ENCODE measurements at regions not wholly inside any gene's neighbourhood (a gene's known extent, or its start where the extent isn't known, plus 50 kb on each side); places are given as distances from the start of the nearest gene placed in this dataset.
"Not testable (repeated sequence)": the region's sequence is repeated elsewhere in the genome, so short reads cannot be mapped to it uniquely, and the experiment has no call there.

DNA sequence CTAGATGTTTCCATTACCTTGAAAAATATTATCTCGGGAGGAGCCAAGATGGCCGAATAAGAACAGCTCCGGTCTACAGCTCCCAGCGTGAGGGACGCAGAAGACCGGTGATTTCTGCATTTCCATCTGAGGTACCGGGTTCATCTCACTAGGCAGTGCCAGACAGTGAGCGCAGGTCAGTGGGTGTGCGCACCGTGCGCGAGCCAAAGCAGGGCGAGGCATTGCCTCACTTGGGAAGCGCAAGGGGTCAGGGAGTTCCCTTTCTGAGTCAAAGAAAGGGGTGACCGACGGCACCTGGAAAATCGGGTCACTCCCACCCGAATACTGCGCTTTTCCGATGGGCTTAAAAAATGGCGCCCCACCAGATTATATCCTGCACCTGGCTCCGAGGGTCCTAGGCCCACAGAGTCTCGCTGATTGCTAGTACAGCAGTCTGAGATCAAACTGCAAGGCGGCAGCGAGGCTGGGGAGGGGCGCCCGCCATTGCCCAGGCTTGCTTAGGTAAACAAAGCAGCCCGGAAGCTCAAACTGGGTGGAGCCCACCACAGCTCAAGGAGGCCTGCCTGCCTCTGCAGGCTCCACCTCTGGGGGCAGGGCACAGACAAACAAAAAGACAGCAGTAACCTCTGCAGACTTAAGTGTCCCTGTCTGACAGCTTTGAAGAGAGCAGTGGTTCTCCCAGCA is 367.8 kb downstream of the NR2F1-AS1 start:
- not testable (repeated sequence) for DNase-seq

GRCh38 chr5:93209476-93209875 is 371.5 kb downstream of the NR2F1-AS1 start:
- no peak for DNase-seq

GRCh38 chr5:93208141-93208751 is 372.8 kb downstream of the NR2F1-AS1 start:
- no peak for DNase-seq

- no peak for DNase-seq
These were observed 374.8 kb downstream of the NR2F1-AS1 start for GRCh38 chr5:93206203-93206602.

- no peak for DNase-seq
These were observed 380.0 kb downstream of the NR2F1-AS1 start for GRCh38 chr5:93201061-93201460.

DNA sequence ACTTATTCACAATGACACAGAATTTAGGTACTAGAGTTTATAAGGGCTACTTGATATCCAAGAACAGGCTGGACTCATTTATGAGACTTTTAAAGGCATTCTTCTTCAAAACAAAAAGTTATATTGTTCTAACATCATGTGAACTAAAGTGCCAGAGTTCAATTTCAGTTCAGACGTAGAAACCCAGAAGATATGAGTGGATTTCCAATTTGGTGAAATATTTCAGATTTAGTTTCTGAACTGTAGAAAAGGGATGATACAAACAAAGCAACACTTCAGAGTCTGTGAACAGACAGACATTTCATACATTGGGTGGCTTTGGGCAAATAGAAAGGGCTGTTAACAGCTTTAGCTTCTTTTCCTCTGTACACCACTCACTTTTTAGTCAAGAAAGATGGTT is 384.0 kb downstream of the NR2F1-AS1 start:
- no peak for DNase-seq

- DNase-seq, result no peak
These were observed 387.3 kb downstream of the NR2F1-AS1 start for GRCh38 chr5:93193431-93194347.

DNA sequence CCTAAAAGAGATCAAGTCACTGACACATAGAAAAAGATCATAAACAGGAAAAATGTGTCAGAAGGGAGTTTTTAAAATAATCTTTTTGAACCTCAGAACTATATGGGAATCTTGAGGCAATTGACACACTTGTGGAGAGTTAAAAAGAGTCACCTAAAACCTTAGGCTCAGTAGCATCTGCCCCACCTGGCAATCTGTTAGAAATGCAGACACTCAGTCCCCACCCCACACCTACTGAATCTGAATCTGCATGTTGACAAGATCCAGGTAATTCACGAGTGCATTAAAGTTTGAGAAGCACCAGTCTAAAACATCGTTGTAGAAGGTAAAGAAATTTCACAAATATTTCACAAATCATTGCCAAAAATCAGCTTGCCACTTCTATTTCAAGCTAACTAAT is 388.3 kb downstream of the NR2F1-AS1 start:
- no peak for DNase-seq

DNA sequence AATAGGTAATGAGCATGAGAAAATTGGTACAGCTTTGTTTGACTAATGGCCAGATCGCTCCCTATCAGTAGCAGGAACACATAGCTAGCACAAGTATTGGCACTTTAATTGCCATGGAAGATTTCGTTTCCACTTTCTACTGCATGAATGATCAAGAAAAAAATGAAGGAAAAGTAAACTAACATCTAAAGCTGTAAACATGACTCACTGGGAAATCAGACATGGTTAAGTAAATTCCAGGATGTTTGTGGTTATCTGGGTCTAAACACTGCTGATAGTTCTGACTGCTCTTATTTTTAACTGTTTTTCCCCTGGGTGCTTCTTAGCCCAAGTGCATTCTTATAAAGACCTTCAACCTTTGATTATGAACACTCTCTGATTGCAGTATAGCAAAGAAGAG is 388.9 kb downstream of the NR2F1-AS1 start:
- DNase-seq, result no peak

DNA sequence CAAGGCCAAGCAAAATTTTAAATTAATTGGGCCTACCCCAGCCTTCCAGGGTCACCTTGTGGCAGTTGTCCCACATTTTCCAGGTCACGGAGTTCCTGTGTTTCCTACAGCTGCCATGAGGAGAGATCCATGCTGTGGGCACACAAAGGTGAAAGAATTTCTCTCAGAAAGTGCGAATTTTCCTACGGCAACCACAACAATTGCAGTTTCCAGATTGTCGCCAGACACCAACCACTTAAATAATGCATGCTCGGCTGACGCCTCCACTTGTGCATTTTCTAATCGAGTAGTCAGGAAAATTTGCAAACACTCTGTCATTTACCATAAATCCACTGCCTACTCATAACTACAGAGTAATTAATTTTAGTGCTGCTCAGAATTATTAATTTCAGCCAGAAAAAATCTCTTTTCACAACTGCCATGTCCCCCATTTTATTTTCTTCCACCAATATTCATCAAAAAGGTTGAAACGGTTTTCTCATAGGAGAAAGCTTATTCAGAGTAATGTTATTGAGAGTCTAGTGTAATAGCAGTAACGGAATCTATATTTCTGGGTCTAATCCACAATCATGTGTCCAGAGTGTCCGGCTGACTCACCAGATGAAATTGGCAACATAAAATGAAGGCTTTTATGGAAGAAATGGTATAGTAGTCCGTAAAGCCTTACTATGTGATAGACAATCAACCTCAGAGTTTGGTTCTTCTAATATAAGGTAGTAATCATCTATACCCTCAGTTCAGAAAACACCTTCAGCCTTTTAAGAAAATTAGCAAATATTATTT is 389.8 kb downstream of the NR2F1-AS1 start:
- no peak for DNase-seq

DNA sequence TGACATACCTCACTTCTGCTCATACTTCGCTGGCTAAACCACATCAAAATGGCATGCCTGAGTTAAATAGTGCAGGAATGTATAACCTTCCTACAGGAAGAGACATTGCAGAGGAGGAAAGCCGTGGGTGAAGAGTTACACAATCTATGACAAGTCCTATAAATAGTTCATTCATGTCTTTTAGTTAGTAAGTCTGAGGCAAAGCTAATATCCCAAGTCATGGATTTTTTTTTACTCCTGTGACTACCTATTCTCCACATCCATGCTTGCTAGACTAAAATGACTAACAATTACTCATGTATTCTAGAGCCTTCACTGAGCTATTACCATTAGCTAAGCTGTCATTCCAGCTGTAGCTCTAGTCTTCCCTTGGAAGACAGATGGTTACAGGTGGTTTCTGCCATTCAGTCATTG is 391.3 kb downstream of the NR2F1-AS1 start:
- DNase-seq, result no peak

DNA sequence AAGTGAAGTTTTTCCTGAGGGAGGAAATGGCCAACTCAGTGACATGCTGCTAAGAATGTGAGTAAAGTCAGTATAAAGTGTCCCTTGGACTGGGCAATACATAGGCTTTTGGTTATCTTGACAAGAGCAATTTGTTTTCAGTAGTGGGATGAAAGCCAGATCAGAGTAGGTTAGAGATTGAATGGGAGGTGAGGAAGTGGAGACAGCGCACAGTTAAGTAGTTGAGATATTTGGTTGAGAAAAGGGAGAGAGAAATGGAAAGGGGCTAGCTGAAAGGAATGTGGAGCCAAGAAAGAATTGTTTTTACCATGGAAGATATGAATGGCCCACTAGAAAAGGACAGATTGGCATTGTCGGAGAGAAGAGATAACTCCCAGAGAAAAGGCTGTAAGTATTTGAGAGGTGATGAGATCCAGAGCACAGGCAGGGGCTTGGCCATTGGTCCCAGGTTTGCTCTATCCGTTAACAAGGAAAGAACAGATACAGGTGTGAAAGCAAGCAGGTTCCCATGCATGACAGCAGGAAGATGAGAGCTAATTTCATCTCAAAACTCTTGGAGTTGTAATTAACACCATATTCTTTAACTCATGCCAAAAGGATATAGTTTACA is 392.0 kb downstream of the NR2F1-AS1 start:
- no peak for DNase-seq

DNA sequence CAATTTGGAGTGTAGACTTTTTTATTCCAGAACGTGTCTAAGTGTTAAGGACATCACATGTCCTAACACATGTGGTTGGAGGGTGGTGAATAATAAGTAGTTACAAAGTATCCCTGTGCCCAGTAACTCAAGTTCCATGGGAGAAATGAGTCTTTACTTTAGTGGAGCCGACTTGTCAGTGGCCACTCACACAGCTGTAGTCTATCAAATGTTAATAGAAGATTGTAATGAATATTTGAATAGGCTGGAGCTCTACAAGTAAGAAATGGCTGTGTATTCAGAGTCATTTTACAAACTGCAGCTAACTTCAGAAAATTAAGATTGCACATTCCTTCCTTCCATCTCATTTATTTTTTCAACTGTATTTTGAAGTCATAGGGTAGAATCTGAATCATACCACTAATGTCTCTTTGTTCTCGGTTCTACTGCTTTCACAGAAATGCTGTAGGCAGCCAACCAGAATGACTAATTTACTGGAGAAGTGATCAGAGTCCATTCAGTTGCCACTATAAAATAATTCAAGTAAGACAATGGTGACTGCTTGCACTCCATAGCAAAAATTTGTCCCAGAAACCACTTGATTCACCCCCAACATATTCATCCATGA is 394.8 kb downstream of the NR2F1-AS1 start:
- no peak for DNase-seq

GRCh38 chr5:93184041-93184440 is 397.0 kb downstream of the NR2F1-AS1 start:
- DNase-seq, result no peak

DNA sequence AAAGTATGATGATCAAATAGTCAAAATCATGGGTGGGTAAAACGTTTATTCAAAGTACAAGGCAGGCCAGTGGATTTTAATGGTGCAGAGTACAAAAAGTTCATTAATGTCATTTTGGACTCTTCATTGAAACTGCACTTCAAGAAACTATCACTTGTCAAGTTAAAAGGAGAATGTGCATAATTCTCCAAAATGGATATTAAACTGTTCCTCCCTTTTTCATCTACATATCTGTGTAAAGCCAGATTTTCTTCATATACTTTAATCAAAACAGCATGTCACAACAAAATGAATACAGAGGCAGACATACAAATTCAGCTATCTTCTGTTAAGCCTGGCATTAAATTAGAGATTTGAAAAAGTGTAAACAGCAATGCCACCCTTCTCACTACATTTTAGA is 401.6 kb downstream of the NR2F1-AS1 start:
- DNase-seq, result no peak

- DNase-seq, result no peak
These were observed 406.1 kb downstream of the NR2F1-AS1 start for GRCh38 chr5:93174930-93175329.

DNA sequence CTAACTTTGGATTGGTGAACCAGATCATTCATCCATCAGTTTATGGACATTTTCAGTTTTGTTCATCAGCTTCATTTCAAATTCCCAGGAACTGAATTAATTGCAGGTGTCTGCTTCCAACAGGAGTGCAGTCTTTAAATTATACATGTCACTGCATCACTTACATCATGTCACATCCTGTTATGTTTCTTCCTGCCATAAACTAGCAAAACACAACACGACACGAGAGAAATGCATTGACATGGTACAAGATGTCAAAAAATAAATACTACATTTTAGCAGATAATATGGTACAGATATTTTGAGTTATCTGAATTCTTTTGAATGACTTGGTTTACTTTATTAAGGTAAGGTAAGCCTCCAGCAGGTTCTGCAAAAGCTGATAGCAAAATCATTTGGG is 415.5 kb downstream of the NR2F1-AS1 start:
- DNase-seq, result no peak

- no peak for DNase-seq
These were observed 416.3 kb downstream of the NR2F1-AS1 start for GRCh38 chr5:93164690-93165089.

- DNase-seq, result no peak
These were observed 417.9 kb downstream of the NR2F1-AS1 start for GRCh38 chr5:93163010-93163663.

GRCh38 chr5:93161661-93162654 is 419.1 kb downstream of the NR2F1-AS1 start:
- DNase-seq, result no peak

Measured in stimulated activated CD4-positive, alpha-beta T cell treated with anti-CD3 and anti-CD28 coated beads, Interleukin-4, amount 100 ng/mL, for 24 hours (primary cell).